ENCODE measurements at regions not wholly inside any gene's neighbourhood (a gene's known extent, or its start where the extent isn't known, plus 50 kb on each side); places are given as distances from the start of the nearest gene placed in this dataset.

- TF ChIP-seq CTCF (conservative IDR thresholded peaks at IDR 0.05) = no peak
- no peak for TF ChIP-seq EZH2 (IDR thresholded peaks at IDR 0.05; ENCODE audit: low read depth)
Observed at GRCh38 chr5:143970159-143970558, 158.2 kb downstream of the HMHB1 start.

Data from PC-9 (cell line).